SK-N-SH treated with all-trans-retinoic acid at 6 μM for 48 hours (cell line): ENCODE measurements at regions not wholly inside any gene's neighbourhood (a gene's known extent, or its start where the extent isn't known, plus 50 kb on each side); places are given as distances from the start of the nearest gene placed in this dataset.

Experiments
- ATAC-seq: fragments of 200-7000 bp; cut with Tn5 transposase; 3 replicates; pipeline ENCODE4 v1.9.1; 2020; ENCODE audit warnings: mild to moderate bottlenecking, moderate library complexity
- CSDC2 ChIP-seq: fragments of 250-450 bp; sonication (Bioruptor Pico); IDR thresholded peaks from 2 replicates; pipeline ENCODE4 v1.5.0; 2020; ENCODE audit warnings: mild to moderate bottlenecking, moderate library complexity
- ESRRG ChIP-seq: fragments of 250-450 bp; sonication (Bioruptor Pico); IDR thresholded peaks from 2 replicates; pipeline ENCODE4 v1.6.1; 2021; ENCODE audit warnings: mild to moderate bottlenecking
- GLIS3 ChIP-seq: fragments of 250-450 bp; sonication (Bioruptor Pico); IDR thresholded peaks from 2 replicates; pipeline ENCODE4 v1.5.0; 2020; ENCODE audit warnings: mild to moderate bottlenecking, moderate library complexity
- ISL1 ChIP-seq: fragments of 250-450 bp; sonication (Bioruptor Pico); IDR thresholded peaks from 2 replicates; pipeline ENCODE4 v2.1.2; 2022; ENCODE audit warnings: mild to moderate bottlenecking, moderate library complexity
- PATZ1 ChIP-seq: fragments of 250-450 bp; sonication (Bioruptor Pico); IDR thresholded peaks from 2 replicates; pipeline ENCODE4 v1.8.0; 2020; ENCODE audit warnings: mild to moderate bottlenecking, moderate library complexity, borderline replicate concordance
- POU6F1 ChIP-seq: fragments of 250-450 bp; sonication (Bioruptor Pico); IDR thresholded peaks from 2 replicates; pipeline ENCODE4 v1.8.0; 2021; ENCODE audit warnings: low read depth, mild to moderate bottlenecking, moderate library complexity, borderline replicate concordance
- TCF4 ChIP-seq: fragments of 250-450 bp; sonication (Bioruptor Pico); IDR thresholded peaks from 2 replicates; pipeline ENCODE4 v1.8.0; 2021; ENCODE audit warnings: mild to moderate bottlenecking, moderate library complexity, borderline replicate concordance
- ZNF565 ChIP-seq: fragments of 450-650 bp; formaldehyde crosslinking; conservative IDR thresholded peaks from 2 replicates; pipeline ENCODE4 v1.5.0; 2020; ENCODE audit warnings: low read depth, mild to moderate bottlenecking, moderate library complexity
- ZNF70 ChIP-seq: fragments of 450-650 bp; formaldehyde crosslinking; IDR thresholded peaks from 2 replicates; pipeline ENCODE4 v1.5.0; 2020; ENCODE audit warnings: mild to moderate bottlenecking, moderate library complexity

GRCh38 chr15:36529296-36530011, 50.0 kb upstream of the CDIN1 start:
- TF ChIP-seq PATZ1 (CRISPR knock-in tag) (no peak), ESRRG (CRISPR knock-in tag) (no peak), CSDC2 (CRISPR knock-in tag) (no peak), POU6F1 (CRISPR knock-in tag) (no peak), TCF4 (CRISPR knock-in tag) (no peak), ZNF70 (CRISPR knock-in tag) (no peak), ZNF565 (no peak), ISL1 (CRISPR knock-in tag) (no peak), GLIS3 (CRISPR knock-in tag) (no peak)

More at GRCh38 chr15:36529296-36530011, 50.0 kb upstream of the CDIN1 start:
- ATAC-seq, result no peak
